H1 (cell line): ENCODE measurements at regions not wholly inside any gene's neighbourhood (a gene's known extent, or its start where the extent isn't known, plus 50 kb on each side); places are given as distances from the start of the nearest gene placed in this dataset.
A peak's percentile ranks its signal among the peaks of the same experiment; 100 is the strongest.

Experiments used
- CTCF ChIA-PET: fragments of 300-600 bp; sonication (Branson Sonifier 250); formaldehyde crosslinking; loops from one replicate; lab custom pipeline; 2021; ENCODE audit not compliant: partially characterized antibody; lab: Charles Lee
- POLR2A ChIA-PET: fragments of 300-600 bp; sonication (Branson Sonifier 250); formaldehyde crosslinking; loops from one replicate; lab custom pipeline; 2021; ENCODE audit warnings: inconsistent platforms; ENCODE audit not compliant: partially characterized antibody; lab: Charles Lee
- DNase-seq, 2 experiments: peaks; one replicate each; pipeline versions ENCODE4 v3.0.0 to v3.0.0-alpha.2; 2010 to 2022; ENCODE audit warnings: low spot score in 2 of 2, low read depth in 1 of 2, mixed read lengths in 1 of 2
- FAIRE-seq: peaks from 2 replicates; lab custom pipeline; 2011; peaks lifted over from hg19 to GRCh38; lab: Jason Lieb, UNC
- H2AFZ ChIP-seq: 2 replicates; pipeline ENCODE4 v1.8.1; 2012; ENCODE audit warnings: low read length, inconsistent platforms
- H2AK5ac ChIP-seq: 2 replicates; pipeline ENCODE4 v1.6.1; 2013; ENCODE audit warnings: low read depth, low read length
- H2BK120ac ChIP-seq: replicated peaks from 2 replicates; pipeline ENCODE3; 2013; ENCODE audit warnings: low read depth, low read length, inconsistent platforms
- H2BK12ac ChIP-seq: 2 replicates; pipeline ENCODE4 v1.6.1; 2013; ENCODE audit warnings: low read depth, low read length
- H2BK15ac ChIP-seq: 2 replicates; pipeline ENCODE4 v1.6.1; 2013; ENCODE audit warnings: low read length
- H2BK20ac ChIP-seq: 2 replicates; pipeline ENCODE4 v1.6.1; 2013; ENCODE audit warnings: low read length
- H2BK5ac ChIP-seq: 2 replicates; pipeline ENCODE4 v1.6.1; 2013; ENCODE audit warnings: low read depth, low read length
- H3K14ac ChIP-seq: 2 replicates; pipeline ENCODE4 v1.6.1; 2013; ENCODE audit warnings: inconsistent platforms; ENCODE audit not compliant: insufficient read length
- H3K18ac ChIP-seq: 2 replicates; pipeline ENCODE4 v1.6.1; 2013; ENCODE audit warnings: low read length; ENCODE audit errors: extremely low read depth
- H3K23ac ChIP-seq: 2 replicates; pipeline ENCODE4 v1.6.1; 2013; ENCODE audit warnings: inconsistent platforms; ENCODE audit not compliant: insufficient read length
- H3K23me2 ChIP-seq: 2 replicates; pipeline ENCODE4 v1.6.1; 2013; ENCODE audit warnings: low read depth, low read length
- H3K27ac ChIP-seq: 2 replicates; pipeline ENCODE4 v1.6.1; 2011; ENCODE audit warnings: low read depth, low read length, inconsistent platforms
- H3K27me3 ChIP-seq, 4 experiments: replicated peaks in 1 of 4; 1 replicate in 1 of 4; 2 replicates in 3 of 4; pipeline versions ENCODE4 v1.6.1 to v1.8.1; 2011 to 2013; ENCODE audit warnings: low read length in 3 of 4, mild to moderate bottlenecking in 3 of 4, inconsistent platforms in 2 of 4, mixed read lengths in 2 of 4, moderate library complexity in 1 of 4; ENCODE audit not compliant: control insufficient read depth in 3 of 4, insufficient read depth in 3 of 4; ENCODE audit errors: extremely low read depth in 1 of 4
- H3K36me3 ChIP-seq, 4 experiments: 2 replicates each; pipeline versions ENCODE4 v1.6.1 to v1.8.1; 2011 to 2013; ENCODE audit warnings: mild to moderate bottlenecking in 4 of 4, low read length in 3 of 4, moderate library complexity in 2 of 4, control low read depth in 1 of 4, inconsistent platforms in 1 of 4; ENCODE audit not compliant: insufficient read depth in 4 of 4, control insufficient read depth in 2 of 4
- H3K4ac ChIP-seq: replicated peaks from 2 replicates; pipeline ENCODE3; 2013; ENCODE audit warnings: low read length, low read depth, mixed read lengths, inconsistent platforms; ENCODE audit not compliant: insufficient read length
- H3K4me1 ChIP-seq, 4 experiments: replicated peaks in 1 of 4; 1 replicate in 1 of 4; 2 replicates in 3 of 4; pipeline versions ENCODE4 v1.6.1 to v1.8.1; 2011 to 2013; ENCODE audit warnings: low read length in 3 of 4, inconsistent platforms in 2 of 4, mixed read lengths in 1 of 4; ENCODE audit not compliant: insufficient read depth in 4 of 4, control insufficient read depth in 3 of 4
- H3K4me2 ChIP-seq, 2 experiments: 2 replicates each; pipeline versions ENCODE4 v1.6.1 to v1.8.1; 2011 to 2013; ENCODE audit warnings: low read depth in 2 of 2, low read length in 2 of 2, control low read depth in 1 of 2, inconsistent platforms in 1 of 2, mild to moderate bottlenecking in 1 of 2; ENCODE audit not compliant: insufficient read depth in 1 of 2
- H3K4me3 ChIP-seq, 4 experiments: fragments of 200-600, 300-600 bp in 1 of 4; sonication (generic), shearing (Covaris generic), sonication (Bioruptor Twin) in 1 of 4; 2 replicates each; pipeline versions ENCODE4 v1.5.1 to v1.8.1; 2011 to 2016; ENCODE audit warnings: low read length in 4 of 4, low read depth in 3 of 4, control low read depth in 2 of 4, inconsistent platforms in 2 of 4, mild to moderate bottlenecking in 2 of 4, mixed read lengths in 1 of 4, moderate library complexity in 1 of 4; ENCODE audit not compliant: insufficient read depth in 2 of 4; ENCODE audit errors: extremely low read depth in 1 of 4
- H3K56ac ChIP-seq: replicated peaks from 2 replicates; pipeline ENCODE3; 2013; ENCODE audit warnings: low read depth, mild to moderate bottlenecking, mixed read lengths, low read length, inconsistent platforms; ENCODE audit not compliant: insufficient read length
- H3K79me1 ChIP-seq: 2 replicates; pipeline ENCODE4 v1.6.1; 2013; ENCODE audit warnings: low read depth, low read length, control low read depth
- H3K79me2 ChIP-seq, 2 experiments: 2 replicates each; pipeline versions ENCODE4 v1.6.1 to v1.8.1; 2012 to 2013; ENCODE audit warnings: low read length in 2 of 2, mild to moderate bottlenecking in 2 of 2, inconsistent platforms in 1 of 2; ENCODE audit not compliant: insufficient read depth in 2 of 2, control insufficient read depth in 1 of 2
- H3K9ac ChIP-seq, 4 experiments: replicated peaks in 1 of 4; 1 replicate in 1 of 4; 2 replicates in 3 of 4; pipeline versions ENCODE4 v1.6.1 to v1.8.1; 2011 to 2013; ENCODE audit warnings: low read depth in 3 of 4, low read length in 3 of 4, control low read depth in 2 of 4, mild to moderate bottlenecking in 2 of 4, moderate library complexity in 2 of 4, inconsistent platforms in 1 of 4; ENCODE audit errors: extremely low read depth in 1 of 4
- H3K9me3 ChIP-seq, 2 experiments: 2 replicates each; pipeline versions ENCODE4 v1.6.1 to v1.8.1; 2012 to 2013; ENCODE audit warnings: mild to moderate bottlenecking in 2 of 2, moderate library complexity in 2 of 2, control low read depth in 1 of 2, inconsistent platforms in 1 of 2, low read depth in 1 of 2, low read length in 1 of 2, mixed read lengths in 1 of 2; ENCODE audit not compliant: insufficient read depth in 2 of 2
- H4K20me1 ChIP-seq, 2 experiments: replicated peaks in 1 of 2; 2 replicates each; pipeline versions ENCODE3 to v1.8.1; 2011 to 2013; ENCODE audit warnings: inconsistent platforms in 2 of 2, low read length in 2 of 2, mild to moderate bottlenecking in 1 of 2; ENCODE audit not compliant: insufficient read depth in 2 of 2, control insufficient read depth in 1 of 2
- H4K5ac ChIP-seq: 2 replicates; pipeline ENCODE4 v1.6.1; 2013; ENCODE audit warnings: low read length, low read depth, mixed read lengths, inconsistent platforms; ENCODE audit not compliant: insufficient read length
- H4K8ac ChIP-seq: 2 replicates; pipeline ENCODE4 v1.8.0; 2013; ENCODE audit warnings: mild to moderate bottlenecking, moderate library complexity, low read length, inconsistent platforms; ENCODE audit not compliant: insufficient read depth; ENCODE audit errors: extremely low read depth
- H4K91ac ChIP-seq: replicated peaks from 2 replicates; pipeline ENCODE3; 2013; ENCODE audit warnings: low read length, mixed read lengths, inconsistent platforms; ENCODE audit not compliant: insufficient read length
- CEBPB ChIP-seq: IDR thresholded peaks from 2 replicates; pipeline ENCODE4 v1.6.1; 2012; ENCODE audit warnings: low read depth, low read length
- CTCF ChIP-seq, 3 experiments: IDR thresholded peaks; 1 replicate in 2 of 3; 2 replicates in 1 of 3; pipeline versions ENCODE4 v1.5.1 to v1.6.1; 2011; ENCODE audit warnings: low read length in 3 of 3, mild to moderate bottlenecking in 3 of 3, inconsistent platforms in 2 of 3, low read depth in 1 of 3, moderate library complexity in 1 of 3; ENCODE audit not compliant: insufficient read depth in 1 of 3; ENCODE audit errors: control extremely low read depth in 1 of 3
- POLR2A ChIP-seq, 2 experiments: IDR thresholded peaks; 1 replicate in 1 of 2; 2 replicates in 1 of 2; pipeline ENCODE4 v1.6.1; 2011; ENCODE audit warnings: low read depth in 2 of 2, low read length in 2 of 2, mild to moderate bottlenecking in 2 of 2; ENCODE audit errors: control extremely low read depth in 1 of 2
- RAD21 ChIP-seq, 2 experiments: IDR thresholded peaks in 1 of 2; conservative IDR thresholded peaks in 1 of 2; 2 replicates each; pipeline ENCODE4 v1.6.1; 2011; ENCODE audit warnings: low read depth in 2 of 2, low read length in 2 of 2, improper control_type of control experiment in 1 of 2, inconsistent platforms in 1 of 2, mild to moderate bottlenecking in 1 of 2, moderate library complexity in 1 of 2
- RFX5 ChIP-seq: IDR thresholded peaks from 2 replicates; pipeline ENCODE4 v1.6.1; 2011; ENCODE audit warnings: low read depth, low read length, improper control_type of control experiment, borderline replicate concordance
- YY1 ChIP-seq: IDR thresholded peaks from 2 replicates; pipeline ENCODE4 v1.6.1; 2011; ENCODE audit warnings: low read depth, mild to moderate bottlenecking, low read length
- WGBS, 2 experiments: shearing (Covaris generic) in 1 of 2; methylation state at CpG; one replicate each; pipeline versions ENCODE4 v1.1.6 to v1.1.7; 2013 to 2015; ENCODE audit warnings: low lambda C conversion rate in 2 of 2, mixed read lengths in 2 of 2, inconsistent platforms in 1 of 2, low coverage in 1 of 2, missing lambda C conversion rate in 1 of 2; ENCODE audit not compliant: insufficient replicate concordance in 2 of 2, insufficient coverage in 1 of 2, insufficient read length in 1 of 2; ENCODE audit errors: extremely low coverage in 1 of 2, missing lambda C conversion rate in 1 of 2; 5-methylcytosine and 5-hydroxymethylcytosine counted together

GRCh38 chr18:47531717-47532116 lies 280.3 kb upstream of the SKOR2 start:
- CTCF ChIA-PET: interaction anchor here (0.6 to 3.1 kb wide), 15 partner anchors 8 to 443 kb away, joined by 3 to 15 read pairs (median 3); no protein-coding TSS in a partner anchor
- Histone ChIP-seq H3K9ac (no peak overlapping the region), H2AK5ac (no peak overlapping the region), H2BK15ac (no peak overlapping the region), H4K20me1 (no peaks in the 10 kb centered on the region), H4K5ac (no peak overlapping the region), H2BK12ac (no peak overlapping the region), H3K79me2 (no peaks in the 10 kb centered on the region), H3K4me1 (no peaks in the 10 kb centered on the region), H2BK20ac (no peak overlapping the region), H3K36me3 (no peaks in the 10 kb centered on the region), H3K23me2 (no peaks in the 10 kb centered on the region), H3K27ac (no peak overlapping the region), H3K23ac (no peak overlapping the region), H3K56ac (no peak overlapping the region), H2BK5ac (no peak overlapping the region), H3K79me1 (no peaks in the 10 kb centered on the region), H3K27me3 (no peaks in the 10 kb centered on the region), H3K4me3 (no peak overlapping the region), H3K18ac (no peak overlapping the region), H2AFZ (no peak overlapping the region), H3K9me3 (no peaks in the 10 kb centered on the region), H3K14ac (no peak overlapping the region), H3K4me2 (no peak overlapping the region), H4K91ac (no peak overlapping the region), H2BK120ac (no peak overlapping the region), H3K4ac (no peak overlapping the region), H4K8ac (no peak overlapping the region; the same call in 1 of the 2 replicates)
- POLR2A ChIA-PET: no interaction called here
- no peak for FAIRE-seq
- peak; percentile 24 to 59; a peak in 3 of 4 replicates for TF ChIP-seq RAD21 (IDR thresholded peaks at IDR 0.05 in 1 of 2, conservative IDR thresholded peaks at IDR 0.05 in 1 of 2; ENCODE audit: low read depth in 2 of 2, low read length in 2 of 2)
- 0 out of 2 replicates have a peak, but pooled peaks have one; percentile 28 for TF ChIP-seq YY1
- no peak for TF ChIP-seq POLR2A (IDR thresholded peaks at IDR 0.05; ENCODE audit: control extremely low read depth in 1 of 2, low read depth in 2 of 2, low read length in 2 of 2)
- TF ChIP-seq RFX5: no peak
- TF ChIP-seq CEBPB: 0 out of 2 replicates have a peak, but pooled peaks have one; percentile 22
- peak; percentile 40 to 58 (median 49) for TF ChIP-seq CTCF (IDR thresholded peaks at IDR 0.05; ENCODE audit: control extremely low read depth in 1 of 3, insufficient read depth in 1 of 3, low read depth in 1 of 3, low read length in 3 of 3)
- peak in 1 of 2 experiments; percentile 61 for DNase-seq
- 73% methylated on average over 23 of the region's 27 CpGs; no CpG with 5 or more reads in 1 of the 2 experiments for WGBS, 2 experiments
